Chondrocyte (in vitro differentiated cells): ENCODE measurements at regions not wholly inside any gene's neighbourhood (a gene's known extent, or its start where the extent isn't known, plus 50 kb on each side); places are given as distances from the start of the nearest gene placed in this dataset.

Source experiments
- DNase-seq: peaks from one replicate; pipeline ENCODE4 v3.0.0; 2021; ENCODE audit warnings: mixed read lengths, low spot score
- H3K27ac Mint-ChIP-seq: one replicate; pipeline ENCODE4 v1.8.0; 2021; ENCODE audit warnings: mild to moderate bottlenecking, moderate library complexity, mixed read lengths; ENCODE audit not compliant: unreplicated experiment
- H3K27me3 Mint-ChIP-seq: 2 replicates; pipeline ENCODE4 v1.8.0; 2021; ENCODE audit warnings: low read depth, mixed read lengths
- H3K36me3 Mint-ChIP-seq: 2 replicates; pipeline ENCODE4 v1.8.0; 2021; ENCODE audit warnings: low read depth, mixed read lengths
- H3K4me1 Mint-ChIP-seq: 2 replicates; pipeline ENCODE4 v1.8.0; 2021; ENCODE audit warnings: low read depth, mild to moderate bottlenecking, mixed read lengths
- H3K4me3 Mint-ChIP-seq: one replicate; pipeline ENCODE4 v1.8.0; 2021; ENCODE audit warnings: mild to moderate bottlenecking, moderate library complexity, mixed read lengths; ENCODE audit not compliant: unreplicated experiment
- H3K9me3 Mint-ChIP-seq: 2 replicates; pipeline ENCODE4 v1.8.0; 2021; ENCODE audit warnings: low read depth, mixed read lengths
- CTCF ChIP-seq: fragments of 200-600 bp; sonication (generic); IDR thresholded peaks from 2 replicates; pipeline ENCODE4 v1.5.0; 2021; ENCODE audit warnings: antibody characterized with exemption, mild to moderate bottlenecking, moderate library complexity

- DNase-seq = no peak
- H3K4me3 Mint-ChIP-seq = no peak overlapping the region
- TF ChIP-seq CTCF = no peak
- no peak overlapping the region for H3K27ac Mint-ChIP-seq
- H3K9me3 Mint-ChIP-seq = peaks cover 6% of the 10 kb centered on the region
- H3K4me1 Mint-ChIP-seq = peaks cover 27% of the 10 kb centered on the region
- no peaks in the 10 kb centered on the region for H3K36me3 Mint-ChIP-seq
- H3K27me3 Mint-ChIP-seq = no peaks in the 10 kb centered on the region
These were observed 553.0 kb downstream of the CSNK1G3 start for GRCh38 chr5:124064956-124065355.

- TF ChIP-seq CTCF = no peak
- Mint-ChIP-seq H3K36me3 (no peaks in the 10 kb centered on the region), H3K27me3 (no peaks in the 10 kb centered on the region), H3K27ac (no peak overlapping the region), H3K4me1 (peaks cover 43% of the 10 kb centered on the region), H3K4me3 (no peak overlapping the region), H3K9me3 (peaks cover 6% of the 10 kb centered on the region)
- DNase-seq = no peak
These were observed 549.7 kb downstream of the CSNK1G3 start for GRCh38 chr5:124061663-124062062.

GRCh38 chr5:124061068-124061430 lies 549.1 kb downstream of the CSNK1G3 start:
- DNase-seq = no peak
- no peaks in the 10 kb centered on the region for H3K27me3 Mint-ChIP-seq
- no peak for TF ChIP-seq CTCF
- no peaks in the 10 kb centered on the region for H3K36me3 Mint-ChIP-seq
- no peak overlapping the region for H3K4me3 Mint-ChIP-seq
- peaks cover 45% of the 10 kb centered on the region for H3K4me1 Mint-ChIP-seq
- peak overlapping the region; percentile 24 for H3K27ac Mint-ChIP-seq
- peaks cover 6% of the 10 kb centered on the region for H3K9me3 Mint-ChIP-seq

GRCh38 chr5:124060413-124061067 lies 548.6 kb downstream of the CSNK1G3 start:
- TF ChIP-seq CTCF = no peak
- no peaks in the 10 kb centered on the region for H3K27me3 Mint-ChIP-seq
- H3K9me3 Mint-ChIP-seq = peaks cover 6% of the 10 kb centered on the region
- no peaks in the 10 kb centered on the region for H3K36me3 Mint-ChIP-seq
- H3K27ac Mint-ChIP-seq = peak overlapping the region; percentile 24
- no peak overlapping the region for H3K4me3 Mint-ChIP-seq
- no peak for DNase-seq
- H3K4me1 Mint-ChIP-seq = peaks cover 45% of the 10 kb centered on the region

- no peaks in the 10 kb centered on the region for H3K27me3 Mint-ChIP-seq
- no peaks in the 10 kb centered on the region for H3K36me3 Mint-ChIP-seq
- H3K27ac Mint-ChIP-seq = no peak overlapping the region
- TF ChIP-seq CTCF = no peak
- H3K4me1 Mint-ChIP-seq = peaks cover 45% of the 10 kb centered on the region
- no peak overlapping the region for H3K4me3 Mint-ChIP-seq
- peaks cover 6% of the 10 kb centered on the region for H3K9me3 Mint-ChIP-seq
- DNase-seq = no peak
These were observed 548.0 kb downstream of the CSNK1G3 start for GRCh38 chr5:124060011-124060410.
